HuH-7 (cell line): ENCODE measurements at regions not wholly inside any gene's neighbourhood (a gene's known extent, or its start where the extent isn't known, plus 50 kb on each side); places are given as distances from the start of the nearest gene placed in this dataset.

Experiments used
- DNase-seq: peaks from one replicate; pipeline ENCODE4 v3.0.0; 2011; ENCODE audit warnings: low spot score

GRCh38 chr20:50301165-50301564, 110.5 kb downstream of the CEBPB start:
- no peak for DNase-seq

- no peak for DNase-seq
These were observed 111.1 kb downstream of the CEBPB start for GRCh38 chr20:50301712-50302111.

GRCh38 chr20:50302341-50303057, 111.9 kb downstream of the CEBPB start:
- DNase-seq = no peak

GRCh38 chr20:50303573-50304500, 113.2 kb downstream of the CEBPB start:
- DNase-seq = peak; percentile 78

DNA sequence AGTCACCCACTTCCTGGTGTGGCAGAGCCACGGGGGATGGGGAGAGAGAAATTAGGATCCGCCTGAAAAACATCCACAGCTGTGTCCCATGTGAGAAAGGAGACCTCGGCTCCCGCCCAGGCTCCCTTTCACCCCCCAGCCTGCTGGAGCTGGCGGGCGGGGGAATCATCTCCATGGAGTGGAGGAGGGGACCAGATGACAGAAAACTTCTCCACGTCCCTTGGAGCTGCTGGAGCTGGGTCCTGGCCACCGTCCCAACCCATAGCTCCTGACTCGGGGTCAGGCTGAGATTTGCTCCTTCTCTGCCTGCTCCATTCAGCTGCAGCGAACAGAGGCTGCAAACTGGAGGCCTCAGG, 113.8 kb downstream of the CEBPB start:
- no peak for DNase-seq

DNA sequence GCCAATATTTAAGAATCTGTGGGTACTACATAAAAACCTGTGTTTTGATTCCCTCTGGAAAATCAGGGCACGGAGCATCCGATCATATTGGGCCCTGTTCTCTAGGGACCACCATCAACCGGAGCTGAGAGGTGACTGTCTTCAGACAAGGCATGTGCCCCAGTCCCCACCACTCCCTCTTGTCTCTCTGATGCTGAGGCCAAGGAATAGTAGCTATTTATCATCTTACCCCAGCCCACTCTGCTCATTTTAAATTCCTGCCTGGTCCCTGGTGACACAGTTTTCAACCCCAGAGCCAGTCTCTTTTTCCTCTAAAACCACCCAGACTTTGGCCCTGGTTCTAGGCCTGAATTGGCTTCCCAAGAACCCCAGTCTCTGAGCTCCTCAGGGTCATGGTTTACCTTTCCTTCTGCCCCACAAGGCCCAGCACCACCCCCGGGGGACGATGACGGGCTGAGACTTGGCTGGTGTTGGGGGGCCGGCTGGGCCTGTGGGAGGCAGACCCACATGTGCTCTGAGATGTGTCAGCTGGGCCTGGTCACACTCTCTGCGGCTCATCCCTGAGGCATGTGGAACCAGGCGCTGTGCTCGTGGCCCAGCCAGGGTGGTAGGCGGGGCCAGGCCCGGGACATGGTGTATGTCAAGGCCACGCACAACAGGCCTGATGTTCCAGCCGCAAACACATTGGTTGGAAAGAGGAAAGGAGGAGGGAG, 114.4 kb downstream of the CEBPB start:
- no peak for DNase-seq

GRCh38 chr20:50305636-50306477, 115.2 kb downstream of the CEBPB start:
- peak; percentile 89 for DNase-seq

DNA sequence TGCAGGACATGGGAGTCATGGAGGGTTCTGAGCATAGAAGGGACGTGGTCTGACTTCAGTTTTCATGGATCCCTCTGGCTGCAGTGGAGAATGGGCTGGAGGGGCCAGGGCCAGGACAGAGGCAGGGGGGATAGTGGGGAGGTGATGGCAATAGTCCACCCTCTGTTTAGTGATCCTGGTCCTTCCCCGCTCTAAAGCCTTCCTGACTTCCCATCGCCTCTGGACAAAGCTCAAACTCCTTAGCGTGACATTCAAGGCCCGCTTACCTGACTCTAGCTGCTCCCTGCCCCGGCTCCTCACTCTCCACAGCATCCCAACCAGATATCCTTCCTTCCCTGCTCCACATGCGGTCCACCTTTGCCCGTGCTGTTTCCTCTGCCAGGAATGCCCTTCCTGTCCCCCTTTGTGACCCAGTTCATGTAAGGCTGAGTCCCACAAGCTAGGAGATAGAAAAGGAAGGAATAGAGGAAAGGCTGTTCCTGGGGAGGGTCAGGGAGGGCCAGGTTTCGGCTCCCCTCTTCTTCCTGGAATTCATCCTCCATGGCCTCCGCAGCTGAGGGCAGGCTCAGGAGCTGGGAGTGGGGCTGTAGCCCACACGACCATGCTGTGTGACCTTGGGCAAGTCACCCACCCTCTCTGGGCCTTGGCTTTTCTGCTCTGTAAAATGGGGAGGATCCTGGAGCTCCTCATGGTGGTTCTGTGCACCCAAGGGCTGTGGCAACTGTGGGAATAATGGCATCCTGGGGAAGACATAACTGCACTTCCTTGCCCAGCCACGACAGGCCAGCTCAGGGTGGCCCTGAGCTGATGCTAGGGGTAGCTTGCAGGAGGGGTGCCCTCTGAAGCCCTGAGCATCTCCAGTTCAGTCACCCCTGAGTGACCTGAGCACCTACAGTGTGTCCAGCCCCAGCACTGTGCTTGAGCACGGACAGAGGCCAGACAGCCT, 116.1 kb downstream of the CEBPB start:
- DNase-seq = no peak

DNA sequence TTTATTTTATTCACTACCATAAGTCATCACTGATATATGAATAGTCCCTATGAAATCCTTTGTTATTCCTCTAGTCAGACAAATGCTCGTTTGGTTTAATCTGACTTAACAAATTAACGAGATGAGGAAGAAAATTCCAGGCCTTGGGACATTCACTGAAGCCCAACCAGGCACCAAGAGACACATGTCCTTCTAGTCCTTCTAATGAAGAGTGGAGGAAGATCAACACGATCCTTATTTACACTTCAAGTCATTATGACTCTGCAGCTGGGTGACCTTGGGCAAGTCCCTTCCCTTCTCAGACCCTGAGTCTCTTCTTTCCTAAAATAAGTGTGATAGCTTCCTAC, 117.5 kb downstream of the CEBPB start:
- no peak for DNase-seq

- peak; percentile 82 for DNase-seq
These were observed 118.1 kb downstream of the CEBPB start for GRCh38 chr20:50308513-50309279.

GRCh38 chr20:50309280-50309763, 118.7 kb downstream of the CEBPB start:
- DNase-seq = no peak

DNA sequence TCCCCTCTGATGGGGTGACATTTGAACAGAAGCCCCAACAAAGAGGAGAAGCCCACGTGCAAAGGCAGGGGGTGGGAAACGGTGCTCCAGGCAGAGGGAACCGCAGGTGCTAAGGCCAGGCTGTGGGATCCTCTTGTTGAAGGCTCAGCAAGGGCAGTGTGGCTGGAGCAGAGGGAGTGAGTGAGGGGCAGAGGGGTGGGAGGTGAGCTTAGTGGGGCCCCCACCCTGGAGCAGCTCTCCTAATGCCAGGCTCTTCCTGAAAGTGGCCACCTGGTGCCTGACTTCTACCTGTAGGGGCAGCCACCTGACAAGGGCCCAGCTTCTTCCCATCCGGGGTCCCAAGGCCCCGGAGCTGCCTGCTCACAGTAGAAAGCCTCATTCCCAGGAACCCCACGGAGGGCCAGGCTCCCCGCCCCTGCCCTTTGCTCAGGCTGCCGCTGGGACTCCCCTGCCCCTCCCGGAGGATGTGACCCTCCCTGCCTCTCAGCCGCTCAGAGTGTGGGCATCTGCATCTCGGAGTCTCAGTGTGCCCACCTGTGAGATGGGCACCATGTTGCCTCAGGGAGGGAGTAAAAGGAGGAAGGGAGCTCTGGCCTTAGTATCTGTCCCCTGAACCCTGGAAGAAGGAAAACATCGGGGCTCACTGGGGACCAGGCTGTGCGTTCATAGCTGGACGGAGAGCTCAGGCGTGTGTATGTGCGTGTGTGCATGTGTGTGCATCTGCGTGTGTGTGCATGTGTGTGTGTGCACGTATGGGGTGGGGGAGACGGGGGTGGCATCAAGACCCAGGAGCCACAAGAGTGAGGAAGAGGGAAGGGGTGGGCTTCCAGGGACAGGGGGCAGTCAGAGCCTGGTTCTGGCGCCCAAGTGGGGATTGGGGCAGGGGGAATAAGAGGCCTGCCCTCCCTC, 119.4 kb downstream of the CEBPB start:
- no peak for DNase-seq

- no peak for DNase-seq
These were observed 120.0 kb downstream of the CEBPB start for GRCh38 chr20:50310673-50311051.

DNA sequence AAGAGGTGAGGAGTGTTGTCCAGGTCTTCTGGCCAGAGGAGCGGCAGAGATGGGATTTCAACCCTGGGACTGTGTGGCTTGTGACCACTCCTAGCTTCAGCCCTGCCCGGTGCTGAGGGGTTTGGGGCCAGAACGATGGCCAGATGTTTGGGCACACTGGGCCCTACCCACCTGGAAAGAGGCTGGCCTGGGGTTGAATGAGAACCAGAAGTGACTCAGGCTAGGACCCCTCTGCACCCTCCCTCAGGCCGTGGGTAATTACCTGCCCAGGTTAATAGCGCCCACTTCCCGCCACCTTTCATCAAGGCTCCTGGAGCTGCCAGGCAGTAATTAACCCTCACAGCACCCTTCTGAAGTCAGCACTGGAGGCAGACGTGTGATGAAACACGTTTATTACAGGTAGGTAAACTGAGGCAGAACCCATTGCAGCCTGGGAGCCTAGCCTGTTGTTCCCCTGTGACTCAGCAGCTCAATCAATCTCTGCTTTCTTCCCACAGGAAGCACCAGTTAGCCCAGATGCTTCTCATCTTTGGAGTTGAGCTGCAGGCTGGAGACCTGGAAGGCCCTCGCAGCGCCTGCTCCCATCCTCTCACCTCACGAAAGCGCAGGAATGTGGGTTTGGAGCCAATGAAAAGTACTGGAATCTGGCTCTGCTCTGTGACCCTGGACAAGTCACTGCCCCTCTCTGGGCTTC, 120.8 kb downstream of the CEBPB start:
- no peak for DNase-seq

- DNase-seq = no peak
These were observed 121.5 kb downstream of the CEBPB start for GRCh38 chr20:50312002-50312681.

- DNase-seq = no peak
These were observed 122.3 kb downstream of the CEBPB start for GRCh38 chr20:50312682-50313521.

DNA sequence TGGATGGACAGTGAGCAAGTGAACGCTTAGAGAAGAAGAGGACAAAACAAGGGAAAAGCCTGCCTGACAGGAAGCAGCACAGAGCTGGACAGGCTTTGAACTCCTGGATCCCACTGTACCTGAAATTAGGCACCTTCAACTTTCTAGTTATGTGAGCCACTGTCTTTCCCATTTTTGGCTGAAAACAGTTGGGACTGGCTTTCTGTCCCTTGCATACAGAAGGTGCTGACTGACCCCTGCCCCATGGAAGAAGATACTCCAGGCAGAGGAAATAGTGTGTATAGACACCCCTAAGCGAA, 122.8 kb downstream of the CEBPB start:
- DNase-seq = no peak
